H9 (cell line): ENCODE measurements at regions not wholly inside any gene's neighbourhood (a gene's known extent, or its start where the extent isn't known, plus 50 kb on each side); places are given as distances from the start of the nearest gene placed in this dataset.

Source experiments
- DNase-seq: peaks from one replicate; pipeline ENCODE4 v3.0.0-alpha.2; 2017
- H2AFZ ChIP-seq: one replicate; pipeline ENCODE4 v1.6.1; 2013; ENCODE audit warnings: mild to moderate bottlenecking, low read length, control low read depth, moderate library complexity
- H2AK5ac ChIP-seq: 2 replicates; pipeline ENCODE4 v1.6.1; 2013; ENCODE audit warnings: low read length, control low read depth, mixed read lengths; ENCODE audit not compliant: insufficient read length
- H2BK120ac ChIP-seq: one replicate; pipeline ENCODE4 v1.6.1; 2013; ENCODE audit warnings: low read depth, mild to moderate bottlenecking, low read length, control low read depth, inconsistent platforms; ENCODE audit not compliant: poor library complexity, severe bottlenecking
- H2BK12ac ChIP-seq: 2 replicates; pipeline ENCODE4 v1.6.1; 2013; ENCODE audit warnings: low read length, control low read depth, mixed read lengths, low read depth; ENCODE audit not compliant: insufficient read length
- H2BK15ac ChIP-seq: 2 replicates; pipeline ENCODE4 v1.6.1; 2013; ENCODE audit warnings: low read depth, low read length, control low read depth
- H2BK20ac ChIP-seq: one replicate; pipeline ENCODE4 v1.6.1; 2013; ENCODE audit warnings: low read depth, mild to moderate bottlenecking, low read length, control low read depth, inconsistent platforms; ENCODE audit not compliant: poor library complexity, severe bottlenecking
- H2BK5ac ChIP-seq: 2 replicates; pipeline ENCODE4 v1.6.1; 2013; ENCODE audit warnings: low read length, control low read depth, mixed read lengths; ENCODE audit not compliant: insufficient read length
- H3K14ac ChIP-seq: 2 replicates; pipeline ENCODE4 v1.6.1; 2013; ENCODE audit warnings: low read length, control low read depth; ENCODE audit not compliant: insufficient read depth
- H3K18ac ChIP-seq: 2 replicates; pipeline ENCODE4 v1.6.1; 2013; ENCODE audit warnings: low read depth, mild to moderate bottlenecking, mixed read lengths, low read length, control low read depth; ENCODE audit not compliant: insufficient read length
- H3K23ac ChIP-seq: 2 replicates; pipeline ENCODE4 v1.6.1; 2013; ENCODE audit warnings: low read length, control low read depth, mixed read lengths, low read depth; ENCODE audit not compliant: insufficient read length
- H3K23me2 ChIP-seq: 2 replicates; pipeline ENCODE4 v1.6.1; 2013; ENCODE audit warnings: low read depth, mild to moderate bottlenecking, mixed read lengths, low read length, control low read depth; ENCODE audit not compliant: insufficient read length, poor library complexity, severe bottlenecking
- H3K27ac ChIP-seq: 2 replicates; pipeline ENCODE4 v1.5.1; 2013; ENCODE audit warnings: low read length, control low read depth, mixed read lengths, low read depth; ENCODE audit not compliant: insufficient read length
- H3K27me3 ChIP-seq: 2 replicates; pipeline ENCODE4 v1.6.1; 2013; ENCODE audit warnings: low read length, control low read depth, inconsistent platforms; ENCODE audit not compliant: insufficient read depth
- H3K4ac ChIP-seq: 2 replicates; pipeline ENCODE4 v1.6.1; 2013; ENCODE audit warnings: low read depth, mild to moderate bottlenecking, control low read depth, inconsistent platforms, low read length, moderate library complexity
- H3K4me1 ChIP-seq: 2 replicates; pipeline ENCODE4 v1.6.1; 2013; ENCODE audit warnings: low read length, control low read depth, inconsistent platforms; ENCODE audit not compliant: insufficient read depth
- H3K4me2 ChIP-seq: 2 replicates; pipeline ENCODE4 v1.6.1; 2013; ENCODE audit warnings: low read length, control low read depth, mixed read lengths; ENCODE audit not compliant: insufficient read length, insufficient read depth
- H3K56ac ChIP-seq: 2 replicates; pipeline ENCODE4 v1.6.1; 2013; ENCODE audit warnings: low read depth, mild to moderate bottlenecking, mixed read lengths, low read length, control low read depth; ENCODE audit not compliant: insufficient read length
- H3K79me1 ChIP-seq: 2 replicates; pipeline ENCODE4 v1.6.1; 2013; ENCODE audit warnings: low read depth, mild to moderate bottlenecking, moderate library complexity, low read length, control low read depth, inconsistent platforms; ENCODE audit not compliant: insufficient read depth, poor library complexity, severe bottlenecking
- H3K79me2 ChIP-seq: 2 replicates; pipeline ENCODE4 v1.6.1; 2013; ENCODE audit warnings: low read length, control low read depth, inconsistent platforms; ENCODE audit not compliant: insufficient read depth
- H3K9ac ChIP-seq: 2 replicates; pipeline ENCODE4 v1.6.1; 2013; ENCODE audit warnings: low read length, control low read depth, mixed read lengths; ENCODE audit not compliant: insufficient read length; ENCODE audit errors: extremely low read depth
- H3K9me3 ChIP-seq: one replicate; pipeline ENCODE4 v1.6.1; 2013; ENCODE audit warnings: low read depth, low read length, inconsistent platforms; ENCODE audit not compliant: control insufficient read depth
- H3T11ph ChIP-seq: one replicate; pipeline ENCODE4 v1.6.1; 2013; ENCODE audit warnings: mild to moderate bottlenecking, low read length, control low read depth, inconsistent platforms
- H4K20me1 ChIP-seq: one replicate; pipeline ENCODE4 v1.6.1; 2013; ENCODE audit not compliant: control insufficient read depth, insufficient read length, insufficient read depth
- H4K5ac ChIP-seq: 2 replicates; pipeline ENCODE4 v1.6.1; 2013; ENCODE audit warnings: low read depth, mild to moderate bottlenecking, mixed read lengths, low read length, control low read depth; ENCODE audit not compliant: insufficient read length
- H4K8ac ChIP-seq: replicated peaks from 2 replicates; pipeline ENCODE4 v1.6.1; 2013; ENCODE audit warnings: low read length, control low read depth, mixed read lengths, low read depth; ENCODE audit not compliant: insufficient read length
- H4K91ac ChIP-seq: 2 replicates; pipeline ENCODE4 v1.6.1; 2013; ENCODE audit warnings: low read depth, mild to moderate bottlenecking, moderate library complexity, mixed read lengths, low read length, control low read depth; ENCODE audit not compliant: insufficient read length
- H3K27ac Mint-ChIP-seq, 3 experiments: 2 replicates in 2 of 3; 3 replicates in 1 of 3; pipeline ENCODE4 v1.8.0; 2020 to 2021; ENCODE audit warnings: mixed read lengths in 3 of 3, mild to moderate bottlenecking in 1 of 3, moderate library complexity in 1 of 3
- H3K27me3 Mint-ChIP-seq: 2 replicates; pipeline ENCODE4 v1.8.0; 2021; ENCODE audit warnings: low read depth, mild to moderate bottlenecking, moderate library complexity, mixed read lengths
- H3K36me3 Mint-ChIP-seq, 3 experiments: 2 replicates in 2 of 3; 3 replicates in 1 of 3; pipeline ENCODE4 v1.8.0; 2020 to 2021; ENCODE audit warnings: low read depth in 3 of 3, mixed read lengths in 3 of 3; ENCODE audit not compliant: insufficient read depth in 1 of 3
- H3K4me1 Mint-ChIP-seq, 2 experiments: 2 replicates each; pipeline ENCODE4 v1.8.0; 2020; ENCODE audit warnings: mixed read lengths in 2 of 2
- H3K4me3 Mint-ChIP-seq, 2 experiments: 2 replicates in 1 of 2; 3 replicates in 1 of 2; pipeline ENCODE4 v1.8.0; 2020 to 2021; ENCODE audit warnings: mild to moderate bottlenecking in 2 of 2, mixed read lengths in 2 of 2, moderate library complexity in 1 of 2
- H3K9me3 Mint-ChIP-seq, 2 experiments: 2 replicates in 1 of 2; 3 replicates in 1 of 2; pipeline ENCODE4 v1.8.0; 2020; ENCODE audit warnings: mild to moderate bottlenecking in 2 of 2, mixed read lengths in 2 of 2, moderate library complexity in 1 of 2
- WGBS: extraction: QIAGEN DNeasy Blood & Tissue Kit; methylation state at CpG from one replicate; pipeline ENCODE4 v1.1.7; 2013; ENCODE audit warnings: missing lambda C conversion rate, low lambda C conversion rate, mixed read lengths; ENCODE audit not compliant: insufficient read length; ENCODE audit errors: extremely low coverage; 5-methylcytosine and 5-hydroxymethylcytosine counted together
- TF ChIP-seq, protein P1 (sequence below): fragments of 200-600 bp; sonication (generic); conservative IDR thresholded peaks from 3 replicates; pipeline ENCODE4 v1.8.0; 2021; ENCODE audit warnings: antibody characterized with exemption, mild to moderate bottlenecking

GRCh38 chr3:88572450-88572849, 422.7 kb downstream of the C3orf38 start:
- Histone ChIP-seq H2BK20ac (no peak overlapping the region), H3K9me3 (no peaks in the 10 kb centered on the region), H3K27ac (no peak overlapping the region), H3K23ac (no peak overlapping the region), H3K23me2 (no peaks in the 10 kb centered on the region), H4K8ac (no peak overlapping the region), H2BK12ac (no peak overlapping the region), H3K4ac (no peak overlapping the region), H4K91ac (no peak overlapping the region), H2AFZ (no peak overlapping the region), H3K56ac (no peak overlapping the region), H3K79me2 (no peaks in the 10 kb centered on the region), H2BK15ac (no peak overlapping the region), H4K5ac (no peak overlapping the region), H3K27me3 (no peaks in the 10 kb centered on the region), H3K18ac (no peak overlapping the region), H3K79me1 (no peaks in the 10 kb centered on the region), H3K4me1 (no peaks in the 10 kb centered on the region), H3T11ph (no peak overlapping the region), H4K20me1 (no peaks in the 10 kb centered on the region), H2BK5ac (no peak overlapping the region), H3K9ac (no peak overlapping the region), H2BK120ac (no peak overlapping the region), H2AK5ac (no peak overlapping the region), H3K4me2 (no peak overlapping the region), H3K14ac (no peak overlapping the region)
- peaks cover 0 to 16% (median 0%) of the 10 kb centered on the region in 3 experiments; a peak in 5 of 7 replicates for H3K36me3 Mint-ChIP-seq
- WGBS: no CpG with 5 or more reads among the region's 3 CpGs
- no peaks in the 10 kb centered on the region for H3K27me3 Mint-ChIP-seq
- peaks cover 15 to 18% of the 10 kb centered on the region in 2 experiments for H3K9me3 Mint-ChIP-seq
- no peak overlapping the region for H3K27ac Mint-ChIP-seq
- no peak overlapping the region for H3K4me3 Mint-ChIP-seq
- TF ChIP-seq, protein P1, sequence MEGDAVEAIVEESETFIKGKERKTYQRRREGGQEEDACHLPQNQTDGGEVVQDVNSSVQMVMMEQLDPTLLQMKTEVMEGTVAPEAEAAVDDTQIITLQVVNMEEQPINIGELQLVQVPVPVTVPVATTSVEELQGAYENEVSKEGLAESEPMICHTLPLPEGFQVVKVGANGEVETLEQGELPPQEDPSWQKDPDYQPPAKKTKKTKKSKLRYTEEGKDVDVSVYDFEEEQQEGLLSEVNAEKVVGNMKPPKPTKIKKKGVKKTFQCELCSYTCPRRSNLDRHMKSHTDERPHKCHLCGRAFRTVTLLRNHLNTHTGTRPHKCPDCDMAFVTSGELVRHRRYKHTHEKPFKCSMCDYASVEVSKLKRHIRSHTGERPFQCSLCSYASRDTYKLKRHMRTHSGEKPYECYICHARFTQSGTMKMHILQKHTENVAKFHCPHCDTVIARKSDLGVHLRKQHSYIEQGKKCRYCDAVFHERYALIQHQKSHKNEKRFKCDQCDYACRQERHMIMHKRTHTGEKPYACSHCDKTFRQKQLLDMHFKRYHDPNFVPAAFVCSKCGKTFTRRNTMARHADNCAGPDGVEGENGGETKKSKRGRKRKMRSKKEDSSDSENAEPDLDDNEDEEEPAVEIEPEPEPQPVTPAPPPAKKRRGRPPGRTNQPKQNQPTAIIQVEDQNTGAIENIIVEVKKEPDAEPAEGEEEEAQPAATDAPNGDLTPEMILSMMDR: no peak
- no peak for DNase-seq
- H3K4me1 Mint-ChIP-seq: no peaks in the 10 kb centered on the region
